HUES64 (cell line): ENCODE measurements at regions not wholly inside any gene's neighbourhood (a gene's known extent, or its start where the extent isn't known, plus 50 kb on each side); places are given as distances from the start of the nearest gene placed in this dataset.

Source experiments
- H3K27ac ChIP-seq: 2 replicates; pipeline ENCODE4 v1.7.0; 2013; ENCODE audit warnings: low read depth, low read length, inconsistent platforms
- H3K27me3 ChIP-seq: 2 replicates; pipeline ENCODE4 v1.6.1; 2013; ENCODE audit warnings: mild to moderate bottlenecking, low read length; ENCODE audit not compliant: insufficient read depth
- H3K36me3 ChIP-seq: 2 replicates; pipeline ENCODE4 v1.6.1; 2013; ENCODE audit warnings: mild to moderate bottlenecking, low read length; ENCODE audit not compliant: insufficient read depth
- H3K4me1 ChIP-seq: 2 replicates; pipeline ENCODE4 v1.6.1; 2013; ENCODE audit warnings: mild to moderate bottlenecking, low read length, moderate library complexity; ENCODE audit not compliant: insufficient read depth
- H3K4me3 ChIP-seq: 2 replicates; pipeline ENCODE4 v1.5.1; 2013; ENCODE audit warnings: mild to moderate bottlenecking, low read length, moderate library complexity
- H3K9ac ChIP-seq: 2 replicates; pipeline ENCODE4 v1.6.1; 2013; ENCODE audit warnings: mild to moderate bottlenecking, low read depth, low read length
- H3K9me3 ChIP-seq: 2 replicates; pipeline ENCODE4 v1.6.1; 2013; ENCODE audit warnings: low read depth, low read length; ENCODE audit not compliant: insufficient read depth
- WGBS: fragments of 150-250, 120-280 bp; methylation state at CpG from one replicate; pipeline ENCODE4 v1.1.7; 2013; ENCODE audit warnings: missing lambda C conversion rate; 5-methylcytosine and 5-hydroxymethylcytosine counted together

- no peaks in the 10 kb centered on the region for H3K4me1 ChIP-seq
- no peak overlapping the region for H3K4me3 ChIP-seq
- no peaks in the 10 kb centered on the region for H3K27me3 ChIP-seq
- H3K27ac ChIP-seq = no peak overlapping the region
- no peak overlapping the region for H3K9ac ChIP-seq
- no peaks in the 10 kb centered on the region for H3K9me3 ChIP-seq
- H3K36me3 ChIP-seq = no peaks in the 10 kb centered on the region
Measured at GRCh38 chr13:33373624-33374023, 88.1 kb upstream of the STARD13 start.

GRCh38 chr13:33375421-33375820, 89.9 kb upstream of the STARD13 start:
- 71% methylated on average over 1 of the region's 1 CpG for WGBS
- Histone ChIP-seq H3K9ac (no peak overlapping the region), H3K27me3 (no peaks in the 10 kb centered on the region), H3K4me1 (no peaks in the 10 kb centered on the region; the same call in 1 of the 2 replicates), H3K9me3 (no peaks in the 10 kb centered on the region), H3K27ac (no peak overlapping the region), H3K36me3 (no peaks in the 10 kb centered on the region), H3K4me3 (no peak overlapping the region)

GRCh38 chr13:33376212-33376611, 90.7 kb upstream of the STARD13 start:
- Histone ChIP-seq H3K9ac (no peak overlapping the region), H3K4me3 (no peak overlapping the region), H3K9me3 (no peaks in the 10 kb centered on the region), H3K27ac (no peak overlapping the region), H3K4me1 (no peaks in the 10 kb centered on the region; the same call in 1 of the 2 replicates), H3K27me3 (no peaks in the 10 kb centered on the region), H3K36me3 (no peaks in the 10 kb centered on the region)
- WGBS = 96% methylated on average over 1 of the region's 1 CpG

GRCh38 chr13:33377411-33377810, 91.9 kb upstream of the STARD13 start:
- WGBS = 100% methylated on average over 2 of the region's 4 CpGs
- H3K9ac ChIP-seq = no peak overlapping the region

GRCh38 chr13:33377825-33378224, 92.3 kb upstream of the STARD13 start:
- no peaks in the 10 kb centered on the region; the same call in 1 of the 2 replicates for H3K4me1 ChIP-seq
- H3K4me3 ChIP-seq = no peak overlapping the region
- no peaks in the 10 kb centered on the region for H3K27me3 ChIP-seq
- H3K9me3 ChIP-seq = no peaks in the 10 kb centered on the region
- H3K9ac ChIP-seq = no peak overlapping the region
- H3K27ac ChIP-seq = no peak overlapping the region
- no peaks in the 10 kb centered on the region for H3K36me3 ChIP-seq

More at GRCh38 chr13:33377411-33377810, 91.9 kb upstream of the STARD13 start:
- H3K4me1 ChIP-seq = no peaks in the 10 kb centered on the region; the same call in 1 of the 2 replicates
- no peaks in the 10 kb centered on the region for H3K9me3 ChIP-seq
- no peak overlapping the region for H3K4me3 ChIP-seq
- H3K27me3 ChIP-seq = no peaks in the 10 kb centered on the region
- no peak overlapping the region for H3K27ac ChIP-seq
- no peaks in the 10 kb centered on the region for H3K36me3 ChIP-seq

- Histone ChIP-seq H3K9me3 (no peaks in the 10 kb centered on the region), H3K4me3 (no peak overlapping the region), H3K36me3 (no peaks in the 10 kb centered on the region), H3K9ac (no peak overlapping the region), H3K27ac (no peak overlapping the region), H3K4me1 (peaks cover 9% of the 10 kb centered on the region), H3K27me3 (no peaks in the 10 kb centered on the region)
Measured at GRCh38 chr13:33379608-33380007, 94.1 kb upstream of the STARD13 start.

GRCh38 chr13:33380487-33381079, 95.0 kb upstream of the STARD13 start:
- 63% methylated on average over 2 of the region's 3 CpGs for WGBS
- H3K4me1 ChIP-seq = peaks cover 11% of the 10 kb centered on the region
- no peaks in the 10 kb centered on the region for H3K9me3 ChIP-seq

GRCh38 chr13:33381180-33381579, 95.6 kb upstream of the STARD13 start:
- 87% methylated on average over 5 of the region's 5 CpGs for WGBS
- Histone ChIP-seq H3K4me1 (peaks cover 11% of the 10 kb centered on the region), H3K9ac (no peak overlapping the region)

More at GRCh38 chr13:33380487-33381079, 95.0 kb upstream of the STARD13 start:
- Histone ChIP-seq H3K27me3 (no peaks in the 10 kb centered on the region), H3K4me3 (no peak overlapping the region), H3K36me3 (no peaks in the 10 kb centered on the region), H3K9ac (no peak overlapping the region), H3K27ac (no peak overlapping the region)

GRCh38 chr13:33381906-33382305, 96.4 kb upstream of the STARD13 start:
- Histone ChIP-seq H3K9ac (no peak overlapping the region), H3K4me3 (no peak overlapping the region), H3K27me3 (no peaks in the 10 kb centered on the region), H3K36me3 (no peaks in the 10 kb centered on the region), H3K9me3 (no peaks in the 10 kb centered on the region), H3K27ac (no peak overlapping the region), H3K4me1 (peaks cover 11% of the 10 kb centered on the region)
- WGBS = 94% methylated on average over 8 of the region's 8 CpGs

More at GRCh38 chr13:33381180-33381579, 95.6 kb upstream of the STARD13 start:
- Histone ChIP-seq H3K9me3 (no peaks in the 10 kb centered on the region), H3K36me3 (no peaks in the 10 kb centered on the region), H3K27ac (no peak overlapping the region), H3K4me3 (no peak overlapping the region), H3K27me3 (no peaks in the 10 kb centered on the region)

- Histone ChIP-seq H3K9me3 (no peaks in the 10 kb centered on the region), H3K27ac (no peak overlapping the region), H3K36me3 (no peaks in the 10 kb centered on the region), H3K27me3 (no peaks in the 10 kb centered on the region), H3K9ac (no peak overlapping the region), H3K4me1 (peaks cover 11% of the 10 kb centered on the region), H3K4me3 (no peak overlapping the region)
- 90% methylated on average over 12 of the region's 12 CpGs for WGBS
Measured at GRCh38 chr13:33383724-33384577, 98.4 kb upstream of the STARD13 start.

GRCh38 chr13:33388286-33388998, 102.9 kb upstream of the STARD13 start:
- WGBS = 93% methylated on average over 8 of the region's 8 CpGs
- Histone ChIP-seq H3K4me3 (no peak overlapping the region), H3K9me3 (no peaks in the 10 kb centered on the region), H3K4me1 (peaks cover 11% of the 10 kb centered on the region), H3K9ac (no peak overlapping the region), H3K36me3 (no peaks in the 10 kb centered on the region), H3K27ac (no peak overlapping the region), H3K27me3 (no peaks in the 10 kb centered on the region)
